GM19463 (cell line): ENCODE measurements at regions not wholly inside any gene's neighbourhood (a gene's known extent, or its start where the extent isn't known, plus 50 kb on each side); places are given as distances from the start of the nearest gene placed in this dataset.
"Not testable (repeated sequence)": the region's sequence is repeated elsewhere in the genome, so short reads cannot be mapped to it uniquely, and the experiment has no call there.

Source experiments
- ATAC-seq: cut with Tn5 transposase; IDR thresholded peaks from one replicate; pipeline ENCODE4 v1.9.1; 2021; ENCODE audit warnings: mild to moderate bottlenecking, moderate library complexity; ENCODE audit not compliant: unreplicated experiment

GRCh38 chr16:85273293-85273692 is 161.0 kb upstream of the CIBAR2 start:
- ATAC-seq = no peak

DNA sequence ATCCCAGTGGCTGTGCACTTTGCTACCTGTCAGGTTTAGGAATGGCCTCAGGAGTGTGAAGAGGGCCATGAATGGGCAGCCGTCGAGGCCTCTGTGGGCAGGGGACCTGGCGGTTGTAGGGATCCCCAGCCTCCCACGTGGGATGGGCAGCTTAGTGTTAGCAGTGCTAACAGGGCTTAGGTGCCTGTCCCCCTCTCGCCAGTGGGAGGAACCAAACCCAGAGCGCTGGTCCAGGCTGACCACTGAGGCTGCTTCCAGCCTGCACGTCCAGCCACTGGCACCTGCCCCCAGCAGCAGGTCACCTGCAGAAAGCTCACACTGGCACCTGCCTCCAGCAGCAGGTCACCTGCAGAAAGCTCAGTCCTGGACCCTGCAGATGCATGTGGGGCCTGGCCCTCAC is 162.2 kb upstream of the CIBAR2 start:
- ATAC-seq = no peak

- no peak for ATAC-seq
Measured at GRCh38 chr16:85274924-85275323, 162.7 kb upstream of the CIBAR2 start.

DNA sequence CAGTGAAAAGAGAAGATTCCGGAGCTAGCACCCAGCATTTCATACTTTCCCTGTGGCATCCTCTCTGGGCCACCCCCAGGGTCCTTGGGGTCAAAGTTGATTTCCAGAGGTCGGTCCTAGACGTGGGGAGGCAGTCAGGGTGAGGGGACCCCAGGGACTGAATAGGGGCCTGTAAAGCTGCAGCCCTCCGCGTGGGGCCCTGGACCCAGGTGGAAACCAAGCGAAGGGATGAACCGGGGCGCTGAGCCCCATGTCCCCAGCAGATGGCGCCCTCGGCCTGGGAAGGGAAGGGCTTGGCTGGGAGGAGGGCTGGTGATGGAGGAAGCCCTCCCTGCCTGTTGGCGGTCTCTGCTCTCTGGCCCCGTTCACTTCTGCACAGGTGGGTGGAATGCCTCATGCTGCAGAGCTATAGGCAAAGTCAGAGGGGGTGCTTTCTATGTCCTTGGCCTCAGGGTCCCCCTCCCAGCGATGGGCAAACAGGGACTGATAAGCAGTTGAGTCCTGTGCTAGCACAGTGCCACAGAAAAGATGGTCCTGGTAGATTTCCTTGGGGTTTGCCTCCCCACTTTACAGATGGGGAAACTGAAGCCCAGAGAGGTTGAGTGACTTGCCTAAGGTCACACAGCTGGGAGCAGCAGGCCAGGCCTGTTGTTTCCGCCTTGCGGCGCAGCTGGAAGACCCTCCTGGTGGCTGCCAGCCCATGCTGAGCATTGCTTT is 163.4 kb upstream of the CIBAR2 start:
- no peak for ATAC-seq

GRCh38 chr16:85276258-85276657 is 164.0 kb upstream of the CIBAR2 start:
- no peak for ATAC-seq

DNA sequence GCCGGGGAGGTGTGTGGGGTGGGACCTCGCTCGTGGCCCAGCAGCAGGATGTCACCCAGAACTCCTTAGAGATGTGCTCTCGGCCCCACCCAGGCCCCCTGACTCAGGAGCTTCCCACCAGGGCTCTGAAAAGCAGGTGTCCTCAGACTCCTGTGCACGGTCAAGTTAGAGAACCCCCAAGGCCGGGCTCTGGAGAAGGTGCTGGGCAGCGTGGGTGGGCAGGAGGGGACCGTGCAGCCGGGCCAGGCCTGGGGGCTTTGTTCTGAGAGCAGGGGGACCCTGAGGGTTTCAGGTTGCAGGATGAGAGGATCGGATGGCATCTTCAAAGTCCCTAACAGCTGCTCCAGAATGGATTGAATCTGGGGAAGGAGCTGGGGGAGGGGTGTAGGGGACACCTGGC is 164.4 kb upstream of the CIBAR2 start:
- no peak for ATAC-seq

DNA sequence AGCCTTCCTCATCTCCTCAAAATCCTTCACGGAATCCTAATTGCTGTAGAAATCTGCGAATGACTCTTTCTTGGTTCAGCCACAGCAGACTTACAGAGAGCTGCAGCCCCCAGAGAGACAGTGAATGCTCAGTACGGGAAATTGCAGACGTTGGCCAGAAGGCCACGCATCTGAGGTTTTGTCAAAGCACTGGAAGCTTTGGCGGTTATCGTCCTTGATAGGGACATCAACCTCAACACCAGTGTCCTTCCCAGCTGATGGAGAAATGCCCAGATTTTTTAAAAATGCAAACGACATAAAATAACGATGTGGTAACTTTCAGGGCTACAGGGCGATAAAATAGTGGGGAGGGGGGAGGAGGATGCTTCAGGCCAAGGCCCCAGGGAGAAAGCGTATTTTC is 166.6 kb upstream of the CIBAR2 start:
- no peak for ATAC-seq

GRCh38 chr16:85279402-85279801 is 167.1 kb upstream of the CIBAR2 start:
- no peak for ATAC-seq

GRCh38 chr16:85279825-85280545 is 167.7 kb upstream of the CIBAR2 start:
- no peak for ATAC-seq

DNA sequence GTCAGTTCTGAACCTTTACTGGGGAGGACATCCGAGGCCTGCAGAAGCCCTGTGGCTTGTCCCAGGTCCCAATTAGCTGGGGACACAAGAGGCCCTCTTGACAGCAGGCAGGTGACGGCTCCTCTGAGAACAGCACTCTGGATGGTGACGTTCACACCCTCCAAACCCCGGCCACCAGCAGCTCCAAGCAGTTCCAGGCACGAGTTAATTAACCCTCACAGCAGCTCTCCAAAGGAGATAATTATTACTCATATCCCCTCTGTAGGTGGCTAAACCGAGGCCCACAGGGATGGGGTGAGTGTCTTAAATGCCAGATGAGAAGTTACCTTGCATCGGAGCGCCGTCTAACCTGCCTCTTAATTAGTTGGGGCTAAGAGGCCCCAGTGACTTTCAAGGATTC is 168.9 kb upstream of the CIBAR2 start:
- no peak for ATAC-seq

- ATAC-seq = no peak
Measured at GRCh38 chr16:85282842-85283241, 170.6 kb upstream of the CIBAR2 start.

- no peak for ATAC-seq
Measured at GRCh38 chr16:85283305-85284050, 171.2 kb upstream of the CIBAR2 start.

DNA sequence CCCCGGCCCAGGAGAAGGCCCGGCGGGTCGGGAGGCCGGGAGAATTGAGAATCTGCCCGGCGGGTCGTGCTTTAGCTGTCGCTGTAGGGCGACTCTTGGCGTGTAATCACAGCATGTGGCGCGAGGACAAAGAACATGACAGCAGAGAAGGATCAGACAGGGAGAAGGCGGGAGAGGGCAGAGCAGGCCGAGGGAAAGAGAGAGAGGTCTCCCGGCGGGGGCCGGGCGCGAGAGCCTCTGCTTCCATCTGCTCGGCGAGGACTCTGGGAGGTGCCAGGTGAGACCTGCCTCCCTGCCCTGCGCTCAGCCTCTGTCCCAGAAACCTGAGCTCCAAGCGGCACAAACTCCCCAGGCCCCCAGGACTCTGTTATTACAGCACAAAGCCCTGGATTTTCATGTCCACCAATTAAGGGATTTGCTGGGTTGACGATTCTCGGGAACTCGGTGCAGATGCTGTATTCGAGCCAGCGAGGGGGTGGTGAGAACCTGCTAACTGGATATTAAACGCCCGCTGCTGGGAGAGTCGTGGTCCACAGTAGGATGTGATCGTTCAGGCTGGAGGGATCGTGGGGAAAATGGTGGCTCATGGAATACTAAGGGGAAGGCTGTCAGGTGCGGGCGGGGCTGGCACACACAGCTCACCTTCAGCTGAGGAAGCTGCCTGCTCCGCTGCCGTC is 172.0 kb upstream of the CIBAR2 start:
- no peak for ATAC-seq

GRCh38 chr16:85285681-85286065 is 173.4 kb upstream of the CIBAR2 start:
- no peak for ATAC-seq

DNA sequence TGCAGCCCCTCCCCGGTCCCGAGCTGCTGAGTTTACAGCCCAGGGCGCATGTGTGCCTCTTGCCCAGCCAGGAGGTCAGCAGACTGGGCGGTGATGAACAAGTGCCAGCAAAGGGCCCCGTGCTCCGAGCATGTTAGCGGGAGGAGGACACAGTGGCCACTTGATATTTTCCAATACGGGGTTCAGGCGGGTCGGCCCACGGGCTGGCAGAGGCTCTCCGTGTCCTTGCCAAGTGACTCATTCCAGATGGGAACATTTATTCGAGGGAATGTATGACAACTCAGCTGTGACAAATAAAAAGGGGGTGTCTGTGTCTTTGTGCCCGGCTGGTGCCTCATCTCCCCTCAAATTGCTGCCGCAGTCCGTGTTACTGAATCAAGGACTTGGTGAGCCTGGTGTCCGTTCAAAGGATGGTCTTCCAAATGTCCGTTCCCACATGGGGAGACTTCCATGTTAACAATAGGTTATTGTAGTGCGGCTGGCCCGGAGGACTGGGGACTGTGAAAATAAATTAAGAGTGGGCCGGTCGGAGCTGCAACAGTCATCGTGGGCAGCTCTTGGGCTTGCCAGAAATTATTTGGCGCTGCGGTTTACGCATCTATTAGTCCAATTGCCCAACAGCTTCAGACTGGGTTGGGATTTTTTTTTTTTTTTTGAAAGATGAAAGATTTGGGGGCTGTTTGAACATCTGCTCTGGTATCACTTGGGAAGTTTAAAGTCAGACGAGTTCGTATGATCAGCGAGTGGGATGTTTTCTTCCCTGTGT is 174.0 kb upstream of the CIBAR2 start:
- ATAC-seq = no peak

DNA sequence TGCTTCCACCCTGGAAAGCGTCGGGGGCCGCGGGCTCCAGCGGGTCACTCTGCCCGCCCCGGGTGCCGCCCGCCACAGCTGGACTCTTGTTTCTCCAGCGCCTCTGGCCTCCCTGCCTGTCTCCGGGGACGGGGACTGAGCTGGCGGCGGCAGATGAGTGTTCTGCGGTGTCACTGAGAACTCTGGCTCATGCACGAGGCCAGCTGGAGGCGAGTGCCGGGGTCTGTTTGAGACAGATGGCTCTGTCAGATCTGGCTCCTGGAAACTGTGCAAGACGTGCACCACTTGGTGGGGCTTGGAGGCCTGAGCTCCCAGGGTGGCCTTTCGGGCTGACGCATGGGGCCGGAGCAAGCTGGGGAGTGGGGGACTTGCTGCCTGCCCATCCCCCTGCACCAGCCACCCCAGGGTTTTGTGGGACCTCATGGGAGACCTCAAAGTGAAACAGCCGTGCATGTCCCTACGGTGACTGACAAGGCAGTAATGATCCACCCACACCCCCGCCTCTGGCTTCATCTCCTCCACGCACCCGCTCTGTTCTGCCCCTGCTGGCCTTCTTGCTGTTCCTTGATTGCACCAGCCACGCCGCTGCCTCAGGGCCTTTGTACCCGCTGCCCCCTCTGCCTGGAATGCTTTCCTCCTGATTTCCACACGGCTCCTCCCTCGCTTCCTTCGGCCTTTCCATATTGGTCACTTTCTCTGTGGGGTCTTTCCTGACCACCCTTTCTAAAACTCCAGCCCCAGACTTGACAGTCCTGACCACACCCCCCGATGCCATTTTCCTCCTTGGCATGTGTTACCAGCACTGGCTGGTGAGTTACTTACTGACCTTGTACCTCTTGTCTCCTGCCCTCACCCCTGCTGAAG is 174.9 kb upstream of the CIBAR2 start:
- no peak for ATAC-seq

DNA sequence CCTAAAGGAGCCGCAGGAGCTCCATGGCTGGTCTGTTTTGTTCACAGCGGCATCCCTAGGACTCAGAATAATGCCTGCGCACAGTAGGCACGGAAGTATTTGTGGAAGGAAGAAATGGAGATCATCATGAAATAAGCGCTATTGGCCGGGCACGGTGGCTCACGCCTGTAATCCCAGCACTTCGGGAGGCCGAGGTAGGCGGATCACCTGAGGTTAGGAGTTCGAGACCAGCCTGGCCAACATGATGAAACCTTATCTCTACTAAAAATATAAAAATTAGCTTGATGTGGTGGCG is 175.5 kb upstream of the CIBAR2 start:
- not testable (repeated sequence) for ATAC-seq

GRCh38 chr16:85288341-85288868 is 176.1 kb upstream of the CIBAR2 start:
- no peak for ATAC-seq

GRCh38 chr16:85288869-85289660 is 176.8 kb upstream of the CIBAR2 start:
- ATAC-seq = no peak
